ENCODE measurements at regions not wholly inside any gene's neighbourhood (a gene's known extent, or its start where the extent isn't known, plus 50 kb on each side); places are given as distances from the start of the nearest gene placed in this dataset.

DNA sequence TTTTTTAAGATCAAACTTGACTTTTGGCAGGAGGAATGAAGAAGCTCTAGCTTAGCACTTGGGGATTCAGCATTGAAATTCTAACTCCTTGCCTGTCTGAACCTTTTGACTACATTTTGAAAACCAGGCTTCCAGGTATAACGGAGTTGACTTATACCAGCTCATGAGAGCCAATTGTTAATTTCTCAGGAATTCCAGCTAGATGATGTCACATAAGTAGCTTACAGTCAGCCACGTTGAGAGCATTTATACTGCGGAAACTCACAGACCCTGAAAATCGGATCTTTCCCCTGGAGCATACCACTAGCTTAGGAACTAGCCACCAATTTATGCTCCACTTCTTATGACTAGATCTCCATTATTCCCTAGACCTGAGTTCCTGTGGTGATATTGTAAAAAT is 321.4 kb upstream of the DPH6 start:
- Histone ChIP-seq H3T11ph (ENCODE audit: low read length) (no peak overlapping the region), H4K8ac (replicated peaks; ENCODE audit: insufficient read length, low read depth, low read length) (no peak overlapping the region), H3K23me2 (ENCODE audit: insufficient read length, low read depth, low read length, poor library complexity, severe bottlenecking) (no peaks in the 10 kb centered on the region), H3K9ac (ENCODE audit: extremely low read depth, insufficient read length, low read length) (no peak overlapping the region), H3K4me2 (ENCODE audit: insufficient read depth, insufficient read length, low read length) (no peak overlapping the region), H2AK5ac (ENCODE audit: insufficient read length, low read length) (no peak overlapping the region), H3K18ac (ENCODE audit: insufficient read length, low read depth, low read length) (no peak overlapping the region), H2BK20ac (ENCODE audit: low read depth, low read length, poor library complexity, severe bottlenecking) (no peak overlapping the region), H3K79me2 (ENCODE audit: insufficient read depth, low read length) (no peaks in the 10 kb centered on the region), H2BK12ac (ENCODE audit: insufficient read length, low read depth, low read length) (no peak overlapping the region), H2BK120ac (ENCODE audit: low read depth, low read length, poor library complexity, severe bottlenecking) (no peak overlapping the region), H3K56ac (ENCODE audit: insufficient read length, low read depth, low read length) (no peak overlapping the region), H3K27me3 (ENCODE audit: insufficient read depth, low read length) (no peaks in the 10 kb centered on the region), H3K14ac (ENCODE audit: insufficient read depth, low read length) (no peak overlapping the region), H4K91ac (ENCODE audit: insufficient read length, low read depth, low read length) (no peak overlapping the region), H2BK5ac (ENCODE audit: insufficient read length, low read length) (no peak overlapping the region), H2AFZ (ENCODE audit: low read length) (no peak overlapping the region), H3K4ac (ENCODE audit: low read depth, low read length) (no peak overlapping the region), H4K5ac (ENCODE audit: insufficient read length, low read depth, low read length) (no peak overlapping the region), H3K79me1 (ENCODE audit: insufficient read depth, low read depth, low read length, poor library complexity, severe bottlenecking) (no peaks in the 10 kb centered on the region), H3K23ac (ENCODE audit: insufficient read length, low read depth, low read length) (no peak overlapping the region), H4K20me1 (ENCODE audit: control insufficient read depth, insufficient read depth, insufficient read length) (no peaks in the 10 kb centered on the region), H2BK15ac (ENCODE audit: low read depth, low read length) (no peak overlapping the region), H3K9me3 (ENCODE audit: control insufficient read depth, low read depth, low read length) (no peaks in the 10 kb centered on the region), H3K27ac (ENCODE audit: insufficient read length, low read depth, low read length) (no peak overlapping the region), H3K4me1 (ENCODE audit: insufficient read depth, low read length) (no peaks in the 10 kb centered on the region; the same call in 1 of the 2 replicates)
- WGBS (ENCODE audit: extremely low coverage, insufficient read length, low lambda C conversion rate): no CpG with 5 or more reads among the region's 4 CpGs
- no peak for TF ChIP-seq CTCF (conservative IDR thresholded peaks at IDR 0.05)
- H3K27me3 Mint-ChIP-seq (ENCODE audit: low read depth): no peaks in the 10 kb centered on the region
- H3K9me3 Mint-ChIP-seq: no peaks in the 10 kb centered on the region
- DNase-seq: no peak
- H3K4me1 Mint-ChIP-seq: peaks cover 20 to 28% of the 10 kb centered on the region in 2 experiments
- no peak overlapping the region for H3K4me3 Mint-ChIP-seq
- no peaks in the 10 kb centered on the region for H3K36me3 Mint-ChIP-seq (ENCODE audit: insufficient read depth in 1 of 3, low read depth in 3 of 3)
- H3K27ac Mint-ChIP-seq: no peak overlapping the region; a peak in 1 of 7 replicates

Measured in H9 (cell line).